HL-60 (cell line): ENCODE measurements at regions not wholly inside any gene's neighbourhood (a gene's known extent, or its start where the extent isn't known, plus 50 kb on each side); places are given as distances from the start of the nearest gene placed in this dataset.

Experiments used
- DNase-seq, 2 experiments: peaks; one replicate each; pipeline ENCODE4 v3.0.0-alpha.2; 2010 to 2020; ENCODE audit warnings: low read depth in 1 of 2, low spot score in 1 of 2
- H3K27ac ChIP-seq: fragments of 250-450 bp; sonication (Bioruptor Pico); replicated peaks from 2 replicates; pipeline ENCODE4 v1.5.1; 2020; ENCODE audit warnings: mild to moderate bottlenecking, moderate library complexity
- H3K27me3 ChIP-seq: fragments of 250-450 bp; sonication (Bioruptor Pico); 2 replicates; pipeline ENCODE4 v1.5.1; 2021; ENCODE audit warnings: mild to moderate bottlenecking, moderate library complexity; ENCODE audit not compliant: insufficient read depth, poor library complexity, severe bottlenecking
- H3K4me3 ChIP-seq: replicated peaks from 2 replicates; pipeline ENCODE4 v1.5.1; 2011; ENCODE audit warnings: mild to moderate bottlenecking, control low read depth, low read length; ENCODE audit not compliant: insufficient read depth
- GABPA ChIP-seq: IDR thresholded peaks from 2 replicates; pipeline ENCODE4 v1.6.1; 2012; ENCODE audit warnings: low read depth
- POLR2AphosphoS5 ChIP-seq: IDR thresholded peaks from 2 replicates; pipeline ENCODE4 v1.6.1; 2012; ENCODE audit warnings: low read depth
- SPI1 ChIP-seq: IDR thresholded peaks from 2 replicates; pipeline ENCODE4 v1.6.1; 2012; ENCODE audit warnings: low read depth, mild to moderate bottlenecking, borderline replicate concordance
- TF ChIP-seq, protein P1 (sequence below): IDR thresholded peaks from 2 replicates; pipeline ENCODE4 v1.6.1; 2012; ENCODE audit warnings: low read depth; ENCODE audit not compliant: insufficient replicate concordance
- TF ChIP-seq, protein P2 (sequence below): IDR thresholded peaks from one replicate; pipeline ENCODE4 v1.5.1; 2011; ENCODE audit warnings: low read length, control low read depth, inconsistent platforms; ENCODE audit not compliant: insufficient read depth

DNA sequence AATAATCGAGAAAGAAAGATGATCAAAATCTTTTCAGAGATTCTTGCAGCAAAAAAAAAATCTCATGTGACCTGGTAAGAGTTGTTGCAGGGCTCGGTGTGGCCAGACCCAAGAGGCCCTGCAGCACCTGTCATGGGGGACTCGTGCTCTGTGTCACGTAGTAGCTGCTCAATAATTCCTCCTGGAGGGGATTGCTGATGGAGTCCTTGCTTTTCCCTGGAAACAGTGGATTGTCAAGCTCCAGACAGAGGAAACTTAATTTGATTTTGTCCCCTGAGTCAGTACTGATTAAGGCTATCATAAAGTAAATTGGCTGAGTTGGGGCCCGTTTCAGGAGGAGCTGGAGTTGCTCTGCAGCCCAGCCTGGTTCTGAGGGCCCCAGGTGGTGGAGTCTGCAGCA is 125.2 kb downstream of the EDN3 start:
- TF ChIP-seq, protein P1, sequence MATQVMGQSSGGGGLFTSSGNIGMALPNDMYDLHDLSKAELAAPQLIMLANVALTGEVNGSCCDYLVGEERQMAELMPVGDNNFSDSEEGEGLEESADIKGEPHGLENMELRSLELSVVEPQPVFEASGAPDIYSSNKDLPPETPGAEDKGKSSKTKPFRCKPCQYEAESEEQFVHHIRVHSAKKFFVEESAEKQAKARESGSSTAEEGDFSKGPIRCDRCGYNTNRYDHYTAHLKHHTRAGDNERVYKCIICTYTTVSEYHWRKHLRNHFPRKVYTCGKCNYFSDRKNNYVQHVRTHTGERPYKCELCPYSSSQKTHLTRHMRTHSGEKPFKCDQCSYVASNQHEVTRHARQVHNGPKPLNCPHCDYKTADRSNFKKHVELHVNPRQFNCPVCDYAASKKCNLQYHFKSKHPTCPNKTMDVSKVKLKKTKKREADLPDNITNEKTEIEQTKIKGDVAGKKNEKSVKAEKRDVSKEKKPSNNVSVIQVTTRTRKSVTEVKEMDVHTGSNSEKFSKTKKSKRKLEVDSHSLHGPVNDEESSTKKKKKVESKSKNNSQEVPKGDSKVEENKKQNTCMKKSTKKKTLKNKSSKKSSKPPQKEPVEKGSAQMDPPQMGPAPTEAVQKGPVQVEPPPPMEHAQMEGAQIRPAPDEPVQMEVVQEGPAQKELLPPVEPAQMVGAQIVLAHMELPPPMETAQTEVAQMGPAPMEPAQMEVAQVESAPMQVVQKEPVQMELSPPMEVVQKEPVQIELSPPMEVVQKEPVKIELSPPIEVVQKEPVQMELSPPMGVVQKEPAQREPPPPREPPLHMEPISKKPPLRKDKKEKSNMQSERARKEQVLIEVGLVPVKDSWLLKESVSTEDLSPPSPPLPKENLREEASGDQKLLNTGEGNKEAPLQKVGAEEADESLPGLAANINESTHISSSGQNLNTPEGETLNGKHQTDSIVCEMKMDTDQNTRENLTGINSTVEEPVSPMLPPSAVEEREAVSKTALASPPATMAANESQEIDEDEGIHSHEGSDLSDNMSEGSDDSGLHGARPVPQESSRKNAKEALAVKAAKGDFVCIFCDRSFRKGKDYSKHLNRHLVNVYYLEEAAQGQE: no peak
- TF ChIP-seq GABPA (no peak), POLR2AphosphoS5 (no peak), SPI1 (no peak)
- TF ChIP-seq, protein P2, sequence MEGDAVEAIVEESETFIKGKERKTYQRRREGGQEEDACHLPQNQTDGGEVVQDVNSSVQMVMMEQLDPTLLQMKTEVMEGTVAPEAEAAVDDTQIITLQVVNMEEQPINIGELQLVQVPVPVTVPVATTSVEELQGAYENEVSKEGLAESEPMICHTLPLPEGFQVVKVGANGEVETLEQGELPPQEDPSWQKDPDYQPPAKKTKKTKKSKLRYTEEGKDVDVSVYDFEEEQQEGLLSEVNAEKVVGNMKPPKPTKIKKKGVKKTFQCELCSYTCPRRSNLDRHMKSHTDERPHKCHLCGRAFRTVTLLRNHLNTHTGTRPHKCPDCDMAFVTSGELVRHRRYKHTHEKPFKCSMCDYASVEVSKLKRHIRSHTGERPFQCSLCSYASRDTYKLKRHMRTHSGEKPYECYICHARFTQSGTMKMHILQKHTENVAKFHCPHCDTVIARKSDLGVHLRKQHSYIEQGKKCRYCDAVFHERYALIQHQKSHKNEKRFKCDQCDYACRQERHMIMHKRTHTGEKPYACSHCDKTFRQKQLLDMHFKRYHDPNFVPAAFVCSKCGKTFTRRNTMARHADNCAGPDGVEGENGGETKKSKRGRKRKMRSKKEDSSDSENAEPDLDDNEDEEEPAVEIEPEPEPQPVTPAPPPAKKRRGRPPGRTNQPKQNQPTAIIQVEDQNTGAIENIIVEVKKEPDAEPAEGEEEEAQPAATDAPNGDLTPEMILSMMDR: no peak
- Histone ChIP-seq H3K27me3 (peaks cover under 1% of the 10 kb centered on the region), H3K4me3 (no peak overlapping the region), H3K27ac (no peak overlapping the region)
- DNase-seq: no peak

DNA sequence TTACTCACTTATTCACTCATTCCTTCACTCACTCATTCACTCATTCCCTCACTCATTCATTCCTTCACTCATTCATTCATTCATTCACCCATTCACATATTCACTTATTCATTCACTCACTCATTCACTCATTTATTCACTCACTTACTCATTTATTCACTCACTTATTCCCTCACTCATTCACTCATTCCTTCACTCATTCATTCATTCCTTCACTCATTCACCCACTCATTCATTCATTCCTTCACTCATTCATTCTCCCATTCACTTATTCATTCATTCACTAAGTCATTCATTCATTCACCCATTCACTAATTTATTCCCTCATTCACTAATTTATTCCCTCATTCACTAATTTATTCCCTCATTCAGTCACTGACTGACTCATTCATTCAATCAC is 127.6 kb downstream of the EDN3 start:
- DNase-seq: no peak
- Histone ChIP-seq H3K4me3 (no peak overlapping the region), H3K27me3 (peaks cover 5% of the 10 kb centered on the region), H3K27ac (no peak overlapping the region)
- TF ChIP-seq SPI1: no peak
- TF ChIP-seq, protein P1: no peak
- TF ChIP-seq GABPA: no peak
- TF ChIP-seq POLR2AphosphoS5: no peak
- TF ChIP-seq, protein P2: no peak

DNA sequence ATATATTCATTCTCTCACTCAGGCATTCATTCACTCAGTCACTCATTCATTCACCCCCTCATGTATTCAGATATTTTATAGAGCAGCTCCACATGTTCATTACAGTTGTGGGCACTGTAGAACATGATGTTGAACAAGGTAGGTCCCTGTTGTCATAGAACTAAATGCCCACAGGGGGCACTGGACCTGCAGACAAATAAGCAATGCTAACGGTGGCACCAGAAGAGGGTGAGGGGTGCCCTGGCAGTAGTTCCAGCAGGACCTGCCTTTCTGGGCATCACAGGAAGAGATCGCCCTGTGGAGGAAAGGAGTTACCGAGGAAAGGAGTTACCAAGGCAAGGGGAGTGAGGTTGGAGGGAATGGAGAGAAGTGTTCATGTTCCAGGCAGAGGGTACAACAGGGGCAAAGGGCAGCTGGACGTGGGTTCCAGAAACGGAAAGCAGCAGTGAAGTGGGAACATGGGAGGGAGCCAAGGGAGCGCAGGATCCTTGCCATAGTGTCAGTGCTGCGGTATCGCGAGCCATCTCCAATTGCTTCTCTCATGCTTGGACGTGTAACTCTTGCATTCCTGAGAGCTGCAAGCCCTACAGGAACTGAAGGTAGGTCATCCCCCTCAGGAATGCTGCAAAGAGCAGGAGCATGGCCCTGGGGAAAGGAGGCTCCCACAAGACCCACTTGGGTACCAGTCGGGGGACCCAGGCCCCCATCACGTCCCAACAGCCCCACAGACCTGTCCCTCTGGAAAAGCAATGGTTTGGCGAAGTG is 128.2 kb downstream of the EDN3 start:
- Histone ChIP-seq H3K4me3 (no peak overlapping the region), H3K27ac (no peak overlapping the region), H3K27me3 (peaks cover 5% of the 10 kb centered on the region)
- no peak for DNase-seq
- TF ChIP-seq SPI1 (no peak), POLR2AphosphoS5 (no peak), GABPA (no peak)
- TF ChIP-seq, protein P2: no peak
- TF ChIP-seq, protein P1: no peak
